ENCODE measurements at regions not wholly inside any gene's neighbourhood (a gene's known extent, or its start where the extent isn't known, plus 50 kb on each side); places are given as distances from the start of the nearest gene placed in this dataset.

GRCh38 chr5:143986516-143987212 is 174.7 kb downstream of the HMHB1 start:
- Histone ChIP-seq H3K9me3 (ENCODE audit: control insufficient read depth, insufficient read depth, low read length) (no peaks in the 10 kb centered on the region), H3K4me3 (ENCODE audit: low read depth, low read length) (no peak overlapping the region), H3K27me3 (ENCODE audit: control insufficient read depth, insufficient read depth, low read length) (no peaks in the 10 kb centered on the region), H3K27ac (ENCODE audit: low read depth, low read length) (peak overlapping the region; percentile 49)
- no peak for TF ChIP-seq CTCF (IDR thresholded peaks at IDR 0.05; ENCODE audit: low read depth, low read length)
- CTCF ChIA-PET: interaction anchor here (1.5 kb wide), 1 partner anchor 153 kb away, joined by 3 read pairs; no protein-coding TSS in a partner anchor
- POLR2A ChIA-PET: interaction anchor here (0.6 kb wide), 1 partner anchor 205 kb away, joined by 5 read pairs; no protein-coding TSS in a partner anchor
- peak; percentile 46 for DNase-seq (ENCODE audit: low read depth, low spot score)

- Histone ChIP-seq H3K4me3 (ENCODE audit: low read depth, low read length) (no peak overlapping the region), H3K9me3 (ENCODE audit: control insufficient read depth, insufficient read depth, low read length) (no peaks in the 10 kb centered on the region), H3K27ac (ENCODE audit: low read depth, low read length) (no peak overlapping the region), H3K27me3 (ENCODE audit: control insufficient read depth, insufficient read depth, low read length) (no peaks in the 10 kb centered on the region)
- ChIA-PET CTCF (interaction anchor here (1.5 kb wide), 1 partner anchor 152 kb away, joined by 3 read pairs; no protein-coding TSS in a partner anchor), POLR2A (interaction anchor here (0.6 kb wide), 1 partner anchor 206 kb away, joined by 5 read pairs; no protein-coding TSS in a partner anchor)
- TF ChIP-seq CTCF (IDR thresholded peaks at IDR 0.05; ENCODE audit: low read depth, low read length): no peak
- DNase-seq (ENCODE audit: low read depth, low spot score): no peak
Observed at GRCh38 chr5:143987264-143987663, 175.3 kb downstream of the HMHB1 start.

- TF ChIP-seq CTCF (IDR thresholded peaks at IDR 0.05; ENCODE audit: low read depth, low read length): no peak
- Histone ChIP-seq H3K27ac (ENCODE audit: low read depth, low read length) (no peak overlapping the region), H3K27me3 (ENCODE audit: control insufficient read depth, insufficient read depth, low read length) (no peaks in the 10 kb centered on the region), H3K4me3 (ENCODE audit: low read depth, low read length) (no peak overlapping the region), H3K9me3 (ENCODE audit: control insufficient read depth, insufficient read depth, low read length) (no peaks in the 10 kb centered on the region)
- ChIA-PET POLR2A (no interaction called here), CTCF (interaction anchor here (1.2 kb wide), 1 partner anchor 204 kb away, joined by 3 read pairs; no protein-coding TSS in a partner anchor)
- no peak for DNase-seq (ENCODE audit: low read depth, low spot score)
Observed at GRCh38 chr5:143987751-143988560, 176.0 kb downstream of the HMHB1 start.

GRCh38 chr5:143992496-143992895 is 178.0 kb downstream of the YIPF5 start:
- ChIA-PET POLR2A (interaction anchor here (0.7 kb wide), 1 partner anchor 164 kb away, joined by 3 read pairs; no protein-coding TSS in a partner anchor), CTCF (no interaction called here)
- Histone ChIP-seq H3K9me3 (ENCODE audit: control insufficient read depth, insufficient read depth, low read length) (no peaks in the 10 kb centered on the region), H3K27ac (ENCODE audit: low read depth, low read length) (no peak overlapping the region), H3K27me3 (ENCODE audit: control insufficient read depth, insufficient read depth, low read length) (no peaks in the 10 kb centered on the region), H3K4me3 (ENCODE audit: low read depth, low read length) (no peak overlapping the region)
- no peak for TF ChIP-seq CTCF (IDR thresholded peaks at IDR 0.05; ENCODE audit: low read depth, low read length)
- no peak for DNase-seq (ENCODE audit: low read depth, low spot score)

GRCh38 chr5:144002876-144003275 is 167.6 kb downstream of the YIPF5 start:
- Histone ChIP-seq H3K4me3 (ENCODE audit: low read depth, low read length) (no peak overlapping the region), H3K27ac (ENCODE audit: low read depth, low read length) (no peak overlapping the region), H3K9me3 (ENCODE audit: control insufficient read depth, insufficient read depth, low read length) (no peaks in the 10 kb centered on the region), H3K27me3 (ENCODE audit: control insufficient read depth, insufficient read depth, low read length) (no peaks in the 10 kb centered on the region)
- CTCF ChIA-PET: no interaction called here
- POLR2A ChIA-PET: no interaction called here
- no peak for DNase-seq (ENCODE audit: low read depth, low spot score)
- no peak for TF ChIP-seq CTCF (IDR thresholded peaks at IDR 0.05; ENCODE audit: low read depth, low read length)

All from AG04450 (cell line).